ENCODE measurements at regions not wholly inside any gene's neighbourhood (a gene's known extent, or its start where the extent isn't known, plus 50 kb on each side); places are given as distances from the start of the nearest gene placed in this dataset.

GRCh38 chr5:53426878-53427277 is 53.6 kb upstream of the FST start:
- no peak for TF ChIP-seq POLR2AphosphoS5 (IDR thresholded peaks at IDR 0.05; ENCODE audit: low read depth, low read length)
- TF ChIP-seq TAF1 (IDR thresholded peaks at IDR 0.05; ENCODE audit: borderline replicate concordance, low read depth, low read length), result no peak
- no peak for TF ChIP-seq POLR2A (IDR thresholded peaks at IDR 0.05; ENCODE audit: low read depth, low read length)
